Middle frontal gyrus (tissue), 1 donor: ENCODE measurements at regions not wholly inside any gene's neighbourhood (a gene's known extent, or its start where the extent isn't known, plus 50 kb on each side); places are given as distances from the start of the nearest gene placed in this dataset.
"Not testable (repeated sequence)": the region's sequence is repeated elsewhere in the genome, so short reads cannot be mapped to it uniquely, and the experiment has no call there.

Experiments
- DNase-seq: peaks from one replicate; pipeline ENCODE4 v3.0.0-alpha.2; 2015; ENCODE audit warnings: low spot score; ENCODE audit errors: extremely low spot score

GRCh38 chr2:17363846-17364245, 154.4 kb downstream of the RAD51AP2 start:
- DNase-seq: no peak

DNA sequence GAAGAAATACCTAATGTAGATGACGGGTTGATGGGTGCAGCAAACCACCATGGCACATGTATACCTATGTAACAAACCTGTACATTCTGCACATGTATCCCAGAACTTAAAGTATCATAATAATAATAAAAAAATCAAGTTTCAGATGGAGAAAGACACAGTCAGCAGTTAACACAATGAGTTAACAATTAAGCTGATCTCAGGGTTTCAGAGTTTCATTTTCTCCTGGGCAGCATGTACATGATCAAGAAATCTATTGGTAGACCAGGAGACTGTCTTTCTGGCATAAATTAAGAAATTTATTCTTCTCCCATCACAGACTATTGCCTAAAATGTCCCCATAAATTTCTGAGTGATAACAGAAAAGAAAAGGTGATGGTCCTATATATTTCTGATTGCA, 155.3 kb downstream of the RAD51AP2 start:
- no peak for DNase-seq

DNA sequence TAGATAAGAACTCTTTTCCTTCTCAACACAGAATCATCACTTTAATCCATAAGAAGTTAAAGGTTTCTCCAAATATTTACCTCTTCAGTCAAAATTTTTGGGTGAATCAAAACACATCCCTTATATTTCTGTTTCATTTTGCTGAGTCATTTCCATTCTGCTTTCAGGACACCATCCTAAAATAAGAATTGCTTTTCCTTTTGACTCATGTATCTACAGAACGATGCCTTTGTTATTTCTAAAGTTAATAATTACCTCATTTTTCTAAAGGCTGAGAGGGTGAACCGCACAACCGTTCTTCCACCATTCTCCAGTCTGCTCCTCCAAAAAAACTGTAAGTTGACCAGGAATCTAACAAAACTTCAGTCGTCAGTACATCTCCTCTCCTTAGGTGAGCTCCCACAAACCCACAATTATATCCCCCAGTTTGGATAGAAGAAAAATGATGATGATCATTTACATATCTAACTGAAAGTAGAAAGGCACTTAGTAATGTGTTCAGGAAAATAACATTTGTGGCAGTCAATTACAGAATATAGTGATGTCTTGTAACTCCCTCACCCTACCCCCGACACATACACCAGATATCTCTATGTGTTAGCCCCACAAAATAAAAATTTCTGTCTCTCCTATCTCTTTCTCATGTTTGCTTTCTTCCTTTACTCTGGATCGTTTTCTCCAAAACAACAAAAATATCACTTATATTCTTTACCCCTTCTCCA, 162.5 kb downstream of the RAD51AP2 start:
- no peak for DNase-seq

DNA sequence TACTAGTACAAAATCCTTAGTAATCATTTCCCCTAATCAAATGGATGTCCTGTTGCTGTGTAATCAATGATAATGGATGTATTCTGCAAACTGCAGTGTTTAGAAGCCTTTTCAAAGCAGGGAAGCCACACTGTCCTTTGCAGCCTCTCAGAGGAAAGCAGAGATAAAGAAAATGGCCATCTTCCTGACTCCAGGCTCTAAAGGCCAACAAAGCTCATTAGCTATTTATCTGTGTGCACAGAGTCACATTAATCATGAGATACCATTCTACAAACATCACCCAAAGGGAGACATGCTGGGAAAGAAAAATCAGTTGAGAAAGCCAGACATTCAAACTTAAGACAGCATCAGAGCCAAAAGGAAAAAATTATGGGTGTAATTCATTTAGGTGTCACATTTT, 165.0 kb downstream of the RAD51AP2 start:
- no peak for DNase-seq

- not testable (repeated sequence) for DNase-seq
These were observed 175.5 kb downstream of the RAD51AP2 start for GRCh38 chr2:17342692-17343091.

GRCh38 chr2:17337507-17337906, 180.7 kb downstream of the RAD51AP2 start:
- DNase-seq: no peak

GRCh38 chr2:17336458-17336857, 181.8 kb downstream of the RAD51AP2 start:
- no peak for DNase-seq

DNA sequence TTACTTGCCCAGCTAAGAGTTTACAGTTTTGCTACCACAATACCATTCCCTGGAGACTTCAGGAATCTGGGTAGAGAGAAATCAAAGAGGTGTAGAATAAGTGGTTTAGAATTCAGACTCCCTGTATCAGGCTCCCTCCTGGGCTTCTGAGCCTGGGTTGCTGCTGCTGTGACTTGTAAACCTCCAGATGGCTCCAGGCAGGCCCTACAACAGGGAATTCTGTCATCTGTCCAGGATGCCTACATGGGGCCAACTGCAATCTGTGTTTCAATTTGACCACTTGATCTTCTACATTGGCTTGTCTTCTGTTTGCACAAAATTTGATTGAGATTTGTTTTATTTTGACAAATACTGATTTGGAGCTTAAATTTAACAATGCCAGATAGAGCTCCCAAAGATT, 183.9 kb downstream of the RAD51AP2 start:
- DNase-seq: no peak

DNA sequence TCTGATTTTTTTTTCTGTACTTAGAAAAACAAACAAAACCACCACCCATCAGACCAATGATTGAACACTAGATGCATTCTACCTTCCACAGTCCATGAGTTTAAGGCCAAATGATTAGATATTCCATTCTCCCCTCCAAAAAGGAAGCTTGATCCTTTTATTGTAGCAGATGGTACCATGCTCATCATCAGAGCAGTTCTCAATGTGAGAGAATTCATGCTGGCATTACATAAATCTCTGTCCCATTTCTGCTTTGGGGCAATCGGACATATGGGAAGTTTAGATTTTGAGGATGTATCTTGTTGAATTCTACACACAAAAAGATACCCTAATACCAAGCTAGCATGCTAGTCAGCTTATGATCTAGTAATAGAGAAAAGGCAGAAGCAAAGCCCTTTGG, 186.6 kb downstream of the RAD51AP2 start:
- DNase-seq: no peak

DNA sequence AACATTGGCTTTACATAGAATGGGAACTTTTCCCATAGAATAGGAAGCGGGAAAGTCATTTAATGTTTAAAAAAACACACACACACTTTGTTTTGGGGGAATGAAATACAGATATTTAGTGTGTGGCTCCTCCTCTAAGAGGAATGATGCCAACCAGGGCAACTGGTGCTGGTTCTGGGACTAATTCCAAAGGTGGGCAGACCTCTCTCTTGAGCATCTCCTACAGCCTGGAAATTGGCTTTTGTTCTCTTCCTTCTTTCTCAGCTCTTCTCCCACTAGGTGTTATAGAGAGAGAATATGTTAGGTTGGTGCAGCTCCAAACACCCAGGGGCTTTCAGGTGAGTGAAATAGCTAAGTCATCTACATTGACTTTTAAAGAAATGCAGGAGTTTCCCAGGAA, 190.1 kb downstream of the RAD51AP2 start:
- DNase-seq: no peak

DNA sequence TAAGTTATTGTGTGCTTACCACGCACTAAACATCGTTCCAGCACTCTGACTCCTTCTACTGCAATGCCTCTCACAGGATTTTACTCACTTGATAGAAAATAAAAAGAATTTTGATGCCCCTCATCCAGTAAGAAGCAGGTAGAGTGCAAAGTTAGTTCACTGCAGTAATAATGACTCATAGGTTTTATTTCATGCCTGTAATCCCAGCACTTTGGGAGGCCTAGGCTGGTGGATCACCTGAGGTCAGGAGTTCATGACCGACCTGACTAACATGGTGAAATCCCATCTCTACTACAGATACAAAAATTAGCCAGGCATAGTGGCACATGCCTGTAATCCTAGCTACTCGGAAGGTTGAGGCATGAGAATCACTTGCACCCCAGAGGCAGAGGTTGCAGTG, 190.6 kb downstream of the RAD51AP2 start:
- no peak for DNase-seq

- no peak for DNase-seq
These were observed 191.5 kb downstream of the RAD51AP2 start for GRCh38 chr2:17326717-17327116.

GRCh38 chr2:17323697-17324096, 194.5 kb downstream of the RAD51AP2 start:
- no peak for DNase-seq

- no peak for DNase-seq
These were observed 195.8 kb downstream of the RAD51AP2 start for GRCh38 chr2:17322461-17322860.

GRCh38 chr2:17319090-17319489, 199.2 kb downstream of the RAD51AP2 start:
- DNase-seq: no peak

DNA sequence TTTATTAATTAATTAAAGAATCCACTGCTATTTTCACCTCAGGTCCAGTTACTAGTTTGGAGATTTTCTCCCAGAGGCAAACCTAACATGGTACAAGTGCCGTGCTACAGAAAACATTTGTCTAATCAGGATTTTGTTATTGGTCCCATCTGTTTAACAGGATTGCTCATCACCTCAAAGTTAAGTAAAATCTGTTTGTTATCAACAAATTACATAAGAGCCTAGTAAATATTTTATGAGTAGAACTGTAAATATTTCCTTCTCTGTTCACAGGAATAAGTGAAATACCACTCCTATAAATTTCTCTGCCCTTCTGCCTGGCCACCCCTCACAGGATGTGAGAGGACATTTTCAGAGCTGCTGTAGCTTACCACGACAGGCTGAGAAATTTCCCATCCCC, 200.2 kb downstream of the RAD51AP2 start:
- no peak for DNase-seq

DNA sequence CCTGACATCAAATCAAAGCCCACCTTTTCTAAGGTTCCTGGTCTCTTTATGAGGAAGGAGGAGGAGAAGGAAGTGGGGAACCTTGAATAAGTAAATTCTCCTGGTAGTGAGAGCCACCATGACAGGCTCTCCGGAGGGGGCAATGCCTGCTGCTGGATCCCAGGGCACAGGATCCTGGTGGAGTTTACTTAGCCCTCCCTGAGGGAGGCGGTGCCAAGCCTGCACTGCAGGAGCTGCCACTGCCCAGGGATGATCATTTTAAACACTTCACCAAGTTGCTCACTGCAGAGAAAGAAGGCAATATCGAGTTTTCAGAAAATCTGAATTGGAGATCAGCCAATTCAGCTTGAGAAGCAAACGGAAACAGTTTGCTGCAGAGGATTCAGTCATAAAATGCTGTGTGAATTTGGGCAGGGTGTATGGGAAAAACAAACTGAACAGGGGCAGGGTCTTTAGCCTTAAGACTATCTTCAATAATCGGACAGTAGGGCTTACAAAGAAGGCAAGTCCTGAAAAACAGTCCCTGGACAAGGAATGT, 200.7 kb downstream of the RAD51AP2 start:
- DNase-seq: no peak

DNA sequence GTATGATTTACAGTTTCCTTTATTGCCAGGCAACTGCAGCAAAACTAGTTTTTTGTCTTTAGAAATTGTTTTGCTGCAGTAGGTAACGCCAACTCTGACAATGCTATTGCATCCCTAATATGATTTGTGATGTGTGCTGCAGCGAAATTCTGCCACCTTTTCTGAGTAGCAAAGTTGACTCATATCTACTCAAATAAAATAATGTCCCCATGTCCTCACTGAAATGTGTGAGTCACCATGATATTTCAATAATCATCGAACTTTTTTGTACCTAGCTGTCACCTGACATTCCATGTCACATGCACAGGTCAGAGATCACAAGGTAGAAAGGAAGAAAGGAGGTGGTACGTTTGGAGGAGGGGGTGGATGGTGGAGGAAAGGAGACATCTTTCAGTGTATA, 205.0 kb downstream of the RAD51AP2 start:
- DNase-seq: no peak

DNA sequence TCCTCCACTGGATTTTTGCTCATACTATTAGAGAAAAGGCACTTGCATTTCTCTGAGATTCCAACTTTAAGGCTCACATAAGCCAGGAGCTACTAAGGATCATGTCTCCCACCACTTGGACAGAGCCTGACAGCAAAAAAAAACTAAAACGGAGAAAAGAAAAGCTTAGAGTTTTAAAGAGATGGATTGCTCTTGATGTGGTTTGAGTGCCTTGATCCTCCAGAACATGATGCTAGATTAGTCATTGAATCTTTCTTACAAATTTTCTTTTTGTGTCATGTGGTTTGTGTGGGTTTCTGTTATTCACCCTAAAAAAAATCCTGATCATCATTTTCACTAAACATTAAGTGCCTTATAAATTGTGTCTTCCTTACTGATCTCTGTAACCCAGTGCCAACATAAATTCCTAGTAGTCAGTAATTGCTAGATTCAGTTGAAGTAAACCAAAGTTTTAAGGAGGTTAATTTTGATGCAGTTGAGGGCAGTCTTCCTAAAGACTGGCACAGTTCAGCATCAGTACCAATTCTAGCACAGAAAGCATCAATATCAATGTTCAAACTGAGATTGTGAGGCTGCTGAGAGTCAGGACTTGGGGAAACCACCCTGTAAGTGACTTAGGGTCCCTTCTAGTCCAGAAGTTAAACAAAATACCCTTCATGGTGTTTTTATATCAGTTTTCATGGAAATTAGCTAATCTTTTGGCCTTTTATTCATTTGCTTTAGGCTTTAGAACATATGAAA, 206.3 kb downstream of the RAD51AP2 start:
- DNase-seq: no peak

- no peak for DNase-seq
These were observed 207.1 kb downstream of the RAD51AP2 start for GRCh38 chr2:17311106-17311619.

- no peak for DNase-seq
These were observed 208.4 kb downstream of the RAD51AP2 start for GRCh38 chr2:17309741-17310339.

GRCh38 chr2:17309181-17309580, 209.1 kb downstream of the RAD51AP2 start:
- no peak for DNase-seq
